ENCODE measurements at regions not wholly inside any gene's neighbourhood (a gene's known extent, or its start where the extent isn't known, plus 50 kb on each side); places are given as distances from the start of the nearest gene placed in this dataset.

DNA sequence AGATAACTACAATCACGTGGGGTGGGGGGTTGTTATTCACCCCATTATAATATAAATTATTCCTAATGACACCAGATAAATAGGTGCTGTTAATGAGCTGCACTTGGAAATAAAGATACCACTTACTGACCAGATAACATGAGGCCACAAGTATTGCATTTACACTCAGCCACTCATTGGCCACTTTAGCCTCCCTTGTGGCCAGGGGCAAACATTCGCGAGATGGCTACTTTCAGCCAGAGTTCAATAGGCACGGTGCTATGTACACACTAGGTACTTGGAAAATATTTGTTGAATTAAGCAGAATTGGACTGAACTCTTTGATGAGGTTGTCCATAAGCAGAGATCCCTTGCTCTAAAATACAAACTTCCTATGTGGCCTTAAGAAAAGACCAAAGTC, 713.7 kb upstream of the TENM3 start:
- 0 out of 5 replicates have a peak, but pooled peaks cover 0 to 1% of the 10 kb centered on the region in 2 experiments for H3K27me3 ChIP-seq (ENCODE audit: control insufficient read depth in 1 of 2, insufficient read depth in 2 of 2, low read length in 2 of 2)
- TF ChIP-seq, protein P1, sequence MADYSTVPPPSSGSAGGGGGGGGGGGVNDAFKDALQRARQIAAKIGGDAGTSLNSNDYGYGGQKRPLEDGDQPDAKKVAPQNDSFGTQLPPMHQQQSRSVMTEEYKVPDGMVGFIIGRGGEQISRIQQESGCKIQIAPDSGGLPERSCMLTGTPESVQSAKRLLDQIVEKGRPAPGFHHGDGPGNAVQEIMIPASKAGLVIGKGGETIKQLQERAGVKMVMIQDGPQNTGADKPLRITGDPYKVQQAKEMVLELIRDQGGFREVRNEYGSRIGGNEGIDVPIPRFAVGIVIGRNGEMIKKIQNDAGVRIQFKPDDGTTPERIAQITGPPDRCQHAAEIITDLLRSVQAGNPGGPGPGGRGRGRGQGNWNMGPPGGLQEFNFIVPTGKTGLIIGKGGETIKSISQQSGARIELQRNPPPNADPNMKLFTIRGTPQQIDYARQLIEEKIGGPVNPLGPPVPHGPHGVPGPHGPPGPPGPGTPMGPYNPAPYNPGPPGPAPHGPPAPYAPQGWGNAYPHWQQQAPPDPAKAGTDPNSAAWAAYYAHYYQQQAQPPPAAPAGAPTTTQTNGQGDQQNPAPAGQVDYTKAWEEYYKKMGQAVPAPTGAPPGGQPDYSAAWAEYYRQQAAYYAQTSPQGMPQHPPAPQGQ (CRISPR knock-in tag; IDR thresholded peaks at IDR 0.05; ENCODE audit: borderline replicate concordance): no peak
- no peak for TF ChIP-seq SMARCE1 (IDR thresholded peaks at IDR 0.05; ENCODE audit: borderline replicate concordance)
- no peak for TF ChIP-seq MIER2 (CRISPR knock-in tag; IDR thresholded peaks at IDR 0.05)
- no peak for TF ChIP-seq ZNF343 (CRISPR knock-in tag; IDR thresholded peaks at IDR 0.05)
- no peak for TF ChIP-seq ZNF724P (CRISPR knock-in tag; IDR thresholded peaks at IDR 0.05; ENCODE audit: borderline replicate concordance)
- no peak for TF ChIP-seq ZNF251 (CRISPR knock-in tag; IDR thresholded peaks at IDR 0.05)
- no peak for TF ChIP-seq TBX3 (IDR thresholded peaks at IDR 0.05; ENCODE audit: borderline replicate concordance)
- no peak for TF ChIP-seq ZFY (CRISPR knock-in tag; IDR thresholded peaks at IDR 0.05)
- TF ChIP-seq KLF9 (CRISPR knock-in tag; IDR thresholded peaks at IDR 0.05; ENCODE audit: low read depth): no peak
- no peak for TF ChIP-seq ZBTB20 (CRISPR knock-in tag; IDR thresholded peaks at IDR 0.05; ENCODE audit: borderline replicate concordance, low read depth)
- TF ChIP-seq MTA1 (CRISPR knock-in tag; IDR thresholded peaks at IDR 0.05; ENCODE audit: borderline replicate concordance): no peak
- TF ChIP-seq ZNF441 (CRISPR knock-in tag; IDR thresholded peaks at IDR 0.05; ENCODE audit: borderline replicate concordance): no peak
- TF ChIP-seq ZNF703 (CRISPR knock-in tag; IDR thresholded peaks at IDR 0.05; ENCODE audit: borderline replicate concordance): no peak
- no peak for TF ChIP-seq HNF4A (CRISPR knock-in tag; IDR thresholded peaks at IDR 0.05)
- TF ChIP-seq, protein P2, sequence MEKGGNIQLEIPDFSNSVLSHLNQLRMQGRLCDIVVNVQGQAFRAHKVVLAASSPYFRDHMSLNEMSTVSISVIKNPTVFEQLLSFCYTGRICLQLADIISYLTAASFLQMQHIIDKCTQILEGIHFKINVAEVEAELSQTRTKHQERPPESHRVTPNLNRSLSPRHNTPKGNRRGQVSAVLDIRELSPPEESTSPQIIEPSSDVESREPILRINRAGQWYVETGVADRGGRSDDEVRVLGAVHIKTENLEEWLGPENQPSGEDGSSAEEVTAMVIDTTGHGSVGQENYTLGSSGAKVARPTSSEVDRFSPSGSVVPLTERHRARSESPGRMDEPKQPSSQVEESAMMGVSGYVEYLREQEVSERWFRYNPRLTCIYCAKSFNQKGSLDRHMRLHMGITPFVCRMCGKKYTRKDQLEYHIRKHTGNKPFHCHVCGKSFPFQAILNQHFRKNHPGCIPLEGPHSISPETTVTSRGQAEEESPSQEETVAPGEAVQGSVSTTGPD (CRISPR knock-in tag; IDR thresholded peaks at IDR 0.05): no peak
- TF ChIP-seq, protein P3, sequence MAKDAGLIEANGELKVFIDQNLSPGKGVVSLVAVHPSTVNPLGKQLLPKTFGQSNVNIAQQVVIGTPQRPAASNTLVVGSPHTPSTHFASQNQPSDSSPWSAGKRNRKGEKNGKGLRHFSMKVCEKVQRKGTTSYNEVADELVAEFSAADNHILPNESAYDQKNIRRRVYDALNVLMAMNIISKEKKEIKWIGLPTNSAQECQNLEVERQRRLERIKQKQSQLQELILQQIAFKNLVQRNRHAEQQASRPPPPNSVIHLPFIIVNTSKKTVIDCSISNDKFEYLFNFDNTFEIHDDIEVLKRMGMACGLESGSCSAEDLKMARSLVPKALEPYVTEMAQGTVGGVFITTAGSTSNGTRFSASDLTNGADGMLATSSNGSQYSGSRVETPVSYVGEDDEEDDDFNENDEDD (CRISPR knock-in tag; IDR thresholded peaks at IDR 0.05; ENCODE audit: borderline replicate concordance): no peak
- TF ChIP-seq PRMT3 (CRISPR knock-in tag; IDR thresholded peaks at IDR 0.05; ENCODE audit: borderline replicate concordance, low read depth): no peak
- no peak for TF ChIP-seq ZNF256 (CRISPR knock-in tag; conservative IDR thresholded peaks at IDR 0.05)
- no peak for TF ChIP-seq XBP1 (CRISPR knock-in tag; IDR thresholded peaks at IDR 0.05)
- no peak for TF ChIP-seq MED8 (CRISPR knock-in tag; IDR thresholded peaks at IDR 0.05; ENCODE audit: insufficient replicate concordance)
- no peak overlapping the region for H3K27ac ChIP-seq (ENCODE audit: extremely low read length, insufficient read depth, low read length)
- no peaks in the 10 kb centered on the region for H3K79me2 ChIP-seq (ENCODE audit: insufficient read depth, low read length)
- H3K4me2 ChIP-seq (ENCODE audit: low read depth, low read length): no peak overlapping the region
- ChIA-PET CTCF (ENCODE audit: low intra/inter-chr PET ratio, low total read pairs) (interaction anchor here (2.5 to 2.8 kb wide), 2 partner anchors 228 to 386 kb away, joined by 31 to 32 read pairs; no protein-coding TSS in a partner anchor), POLR2A (no interaction called here)
- no peak for DNase-seq (ENCODE audit: low spot score)
- no peaks in the 10 kb centered on the region for H4K20me1 ChIP-seq (ENCODE audit: insufficient read depth, low read length)
- no peaks in the 10 kb centered on the region for H3K36me3 ChIP-seq (replicated peaks in 1 of 2; ENCODE audit: control insufficient read depth in 1 of 2, insufficient read depth in 2 of 2, low read length in 2 of 2)
- in situ Hi-C loops (cut with HindIII; ENCODE audit: extremely low pct_ligation_motif_present, low pct_unique_long_range_greater_than_20kb) (loop anchor here (5.0 to 25.0 kb wide), 3 partner anchors 225 to 867 kb away; no protein-coding TSS in a partner anchor), intact Hi-C loops (cut with micrococcal nuclease; ENCODE audit: unreplicated experiment) (loop anchor here (2.0 kb wide), 1 partner anchor 863 kb away; no protein-coding TSS in a partner anchor)
- no peak overlapping the region for H2AFZ ChIP-seq (ENCODE audit: low read length)
- FAIRE-seq: no peak
- no TSS peak for BruUV-seq (replicated peaks)
- no peak; the same call in 2 of the 3 replicates for ATAC-seq
- H3K9me3 ChIP-seq (ENCODE audit: low read length): no peaks in the 10 kb centered on the region
- 0% methylated on average over 4 of the region's 4 CpGs for WGBS (ENCODE audit: low lambda C conversion rate)
- H3K4me3 ChIP-seq (replicated peaks in 1 of 3; ENCODE audit: insufficient read depth in 1 of 3, low read depth in 2 of 3, low read length in 3 of 3): no peak overlapping the region
- H3K4me1 ChIP-seq (ENCODE audit: insufficient read depth, low read length): no peaks in the 10 kb centered on the region
- no peak overlapping the region for H3K9ac ChIP-seq (ENCODE audit: insufficient read depth, low read depth, low read length)

All from HepG2 (cell line).